ENCODE measurements at regions not wholly inside any gene's neighbourhood (a gene's known extent, or its start where the extent isn't known, plus 50 kb on each side); places are given as distances from the start of the nearest gene placed in this dataset.

- TF ChIP-seq, protein P1, sequence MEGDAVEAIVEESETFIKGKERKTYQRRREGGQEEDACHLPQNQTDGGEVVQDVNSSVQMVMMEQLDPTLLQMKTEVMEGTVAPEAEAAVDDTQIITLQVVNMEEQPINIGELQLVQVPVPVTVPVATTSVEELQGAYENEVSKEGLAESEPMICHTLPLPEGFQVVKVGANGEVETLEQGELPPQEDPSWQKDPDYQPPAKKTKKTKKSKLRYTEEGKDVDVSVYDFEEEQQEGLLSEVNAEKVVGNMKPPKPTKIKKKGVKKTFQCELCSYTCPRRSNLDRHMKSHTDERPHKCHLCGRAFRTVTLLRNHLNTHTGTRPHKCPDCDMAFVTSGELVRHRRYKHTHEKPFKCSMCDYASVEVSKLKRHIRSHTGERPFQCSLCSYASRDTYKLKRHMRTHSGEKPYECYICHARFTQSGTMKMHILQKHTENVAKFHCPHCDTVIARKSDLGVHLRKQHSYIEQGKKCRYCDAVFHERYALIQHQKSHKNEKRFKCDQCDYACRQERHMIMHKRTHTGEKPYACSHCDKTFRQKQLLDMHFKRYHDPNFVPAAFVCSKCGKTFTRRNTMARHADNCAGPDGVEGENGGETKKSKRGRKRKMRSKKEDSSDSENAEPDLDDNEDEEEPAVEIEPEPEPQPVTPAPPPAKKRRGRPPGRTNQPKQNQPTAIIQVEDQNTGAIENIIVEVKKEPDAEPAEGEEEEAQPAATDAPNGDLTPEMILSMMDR (IDR thresholded peaks at IDR 0.05; ENCODE audit: low read length), result no peak
- TF ChIP-seq EZH2 (IDR thresholded peaks at IDR 0.05; ENCODE audit: borderline replicate concordance, low read length), result no peak
These were observed 101.9 kb upstream of the ARMC2 start for GRCh38 chr6:108746366-108746765.

All from OCI-LY1 (cell line).